ENCODE measurements at regions not wholly inside any gene's neighbourhood (a gene's known extent, or its start where the extent isn't known, plus 50 kb on each side); places are given as distances from the start of the nearest gene placed in this dataset.

DNA sequence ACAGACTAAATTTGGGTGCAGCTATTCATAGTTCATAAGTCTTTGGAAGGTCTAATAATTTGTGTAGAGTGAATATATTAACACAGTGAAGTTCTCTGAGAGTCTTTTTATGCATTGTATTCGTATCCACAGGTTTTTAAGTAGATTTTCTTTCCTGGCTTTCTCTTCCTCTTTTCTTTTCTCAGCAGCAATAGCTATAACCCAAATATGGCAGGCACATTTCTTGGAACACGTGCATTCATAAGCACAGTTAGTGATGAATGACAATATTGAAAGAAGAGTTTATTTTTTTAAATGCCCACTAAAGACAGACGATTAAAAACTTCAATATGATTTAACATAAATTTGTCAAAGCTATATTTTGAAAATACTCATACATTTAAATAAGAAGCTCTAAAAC, 220.5 kb upstream of the MBL2 start:
- DNase-seq (ENCODE audit: low spot score in 2 of 2) = no peak
- H3K4me3 ChIP-seq (ENCODE audit: low read depth, poor library complexity, severe bottlenecking) = no peak overlapping the region
- TF ChIP-seq, protein P1, sequence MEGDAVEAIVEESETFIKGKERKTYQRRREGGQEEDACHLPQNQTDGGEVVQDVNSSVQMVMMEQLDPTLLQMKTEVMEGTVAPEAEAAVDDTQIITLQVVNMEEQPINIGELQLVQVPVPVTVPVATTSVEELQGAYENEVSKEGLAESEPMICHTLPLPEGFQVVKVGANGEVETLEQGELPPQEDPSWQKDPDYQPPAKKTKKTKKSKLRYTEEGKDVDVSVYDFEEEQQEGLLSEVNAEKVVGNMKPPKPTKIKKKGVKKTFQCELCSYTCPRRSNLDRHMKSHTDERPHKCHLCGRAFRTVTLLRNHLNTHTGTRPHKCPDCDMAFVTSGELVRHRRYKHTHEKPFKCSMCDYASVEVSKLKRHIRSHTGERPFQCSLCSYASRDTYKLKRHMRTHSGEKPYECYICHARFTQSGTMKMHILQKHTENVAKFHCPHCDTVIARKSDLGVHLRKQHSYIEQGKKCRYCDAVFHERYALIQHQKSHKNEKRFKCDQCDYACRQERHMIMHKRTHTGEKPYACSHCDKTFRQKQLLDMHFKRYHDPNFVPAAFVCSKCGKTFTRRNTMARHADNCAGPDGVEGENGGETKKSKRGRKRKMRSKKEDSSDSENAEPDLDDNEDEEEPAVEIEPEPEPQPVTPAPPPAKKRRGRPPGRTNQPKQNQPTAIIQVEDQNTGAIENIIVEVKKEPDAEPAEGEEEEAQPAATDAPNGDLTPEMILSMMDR (IDR thresholded peaks at IDR 0.05) = no peak
- no peak for TF ChIP-seq POLR2A (IDR thresholded peaks at IDR 0.05)
- WGBS, 2 donors = 55 to 63% methylated on average over 3 of the region's 3 CpGs
- intact Hi-C loops (cut with DNase I; ENCODE audit: low total_unique reads) = no loop called here

DNA sequence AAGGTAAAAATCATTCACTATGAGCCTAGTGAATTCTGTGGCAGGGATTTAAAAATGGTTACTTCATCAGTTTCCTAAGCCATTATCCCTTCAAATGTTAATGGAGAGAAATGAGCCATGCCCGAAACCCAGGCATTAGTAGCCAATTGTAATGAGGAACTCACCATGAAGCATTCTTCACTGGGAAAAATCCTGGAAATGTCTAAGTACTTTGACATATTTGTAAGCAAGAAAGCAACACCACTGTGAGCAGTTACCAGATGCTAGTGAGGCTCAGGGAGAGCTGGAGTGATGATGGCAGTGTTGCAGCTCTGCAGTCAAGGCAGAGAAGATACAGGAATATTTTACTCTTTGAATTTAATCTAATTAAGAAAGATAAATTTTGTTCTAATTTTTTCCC, 220.0 kb upstream of the MBL2 start:
- TF ChIP-seq POLR2A (IDR thresholded peaks at IDR 0.05) = no peak
- TF ChIP-seq, protein P1 (IDR thresholded peaks at IDR 0.05) = no peak
- 67 to 91% methylated on average over 1 of the region's 1 CpG for WGBS, 2 donors
- no peak overlapping the region for H3K4me3 ChIP-seq (ENCODE audit: low read depth, poor library complexity, severe bottlenecking)
- DNase-seq (ENCODE audit: low spot score in 2 of 2) = no peak
- intact Hi-C loops (cut with DNase I; ENCODE audit: low total_unique reads) = no loop called here

DNA sequence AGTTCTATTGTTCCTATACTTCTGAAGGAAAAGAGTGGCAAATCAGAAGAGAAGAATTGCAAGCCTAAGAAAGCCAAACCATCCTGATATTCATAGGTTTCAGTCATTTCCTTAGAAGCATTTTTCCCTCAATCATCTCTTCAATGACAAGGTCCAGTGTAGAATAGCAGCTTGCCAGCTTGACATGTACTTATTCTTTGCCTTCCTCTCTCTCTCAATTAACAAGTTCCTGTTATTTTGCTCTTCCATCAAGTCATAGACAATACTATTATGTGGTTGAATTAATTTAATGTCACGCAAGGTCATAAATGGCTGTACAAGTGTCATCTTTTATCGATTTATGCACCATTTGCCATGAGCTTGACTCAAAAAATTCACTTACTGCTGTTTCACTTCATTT, 216.3 kb upstream of the MBL2 start:
- DNase-seq (ENCODE audit: low spot score in 2 of 2) = no peak
- 84 to 88% methylated on average over 2 of the region's 2 CpGs for WGBS, 2 donors
- H3K4me3 ChIP-seq (ENCODE audit: low read depth, poor library complexity, severe bottlenecking) = no peak overlapping the region
- TF ChIP-seq, protein P1 (IDR thresholded peaks at IDR 0.05) = no peak
- no peak for TF ChIP-seq POLR2A (IDR thresholded peaks at IDR 0.05)
- intact Hi-C loops (cut with DNase I; ENCODE audit: low total_unique reads) = no loop called here

DNA sequence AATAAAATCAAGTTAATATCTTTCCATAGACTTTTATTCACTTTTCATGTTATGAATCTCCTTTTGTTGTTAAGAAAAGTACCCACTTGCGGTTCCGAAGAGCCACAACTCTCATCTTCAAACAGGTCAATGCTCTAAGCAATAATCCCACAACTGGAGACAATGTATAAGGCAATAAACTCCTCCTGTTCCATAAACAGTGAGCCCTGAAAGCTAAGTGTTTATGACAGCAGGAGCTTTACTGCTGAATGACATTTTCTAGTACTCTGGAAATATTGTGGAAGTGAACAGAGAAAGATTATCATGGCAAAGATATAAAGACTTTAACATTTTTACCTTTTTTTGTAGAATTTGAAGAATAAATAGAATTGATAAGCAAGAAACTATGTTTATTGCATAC, 213.5 kb upstream of the MBL2 start:
- DNase-seq (ENCODE audit: low spot score in 2 of 2) = no peak
- TF ChIP-seq, protein P1 (IDR thresholded peaks at IDR 0.05) = no peak
- no peak overlapping the region for H3K4me3 ChIP-seq (ENCODE audit: low read depth, poor library complexity, severe bottlenecking)
- WGBS, 2 donors = 82 to 88% methylated on average over 2 of the region's 2 CpGs
- intact Hi-C loops (cut with DNase I; ENCODE audit: low total_unique reads) = no loop called here

DNA sequence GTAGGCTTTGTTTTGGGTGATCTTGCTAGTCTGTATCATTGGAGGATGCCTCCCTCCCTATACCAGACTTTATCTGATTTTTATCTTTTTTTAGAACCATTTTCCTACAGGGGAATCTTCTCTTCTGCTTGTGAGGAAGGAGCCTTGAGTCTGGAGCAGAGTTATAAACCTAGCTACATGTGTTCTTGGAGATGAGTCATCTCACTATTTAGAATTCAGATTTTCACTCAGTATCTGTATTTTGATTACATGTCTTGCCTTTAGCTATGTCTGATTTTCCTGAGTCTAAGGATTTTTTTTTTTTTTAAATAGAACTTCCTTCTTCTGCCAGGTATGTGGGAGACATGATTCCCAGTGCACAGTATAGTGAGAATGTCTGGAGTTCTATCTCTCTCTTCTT, 211.6 kb upstream of the MBL2 start:
- no peak overlapping the region for H3K4me3 ChIP-seq (ENCODE audit: low read depth, poor library complexity, severe bottlenecking)
- TF ChIP-seq POLR2A (IDR thresholded peaks at IDR 0.05) = no peak
- TF ChIP-seq, protein P1 (IDR thresholded peaks at IDR 0.05) = no peak
- intact Hi-C loops (cut with DNase I; ENCODE audit: low total_unique reads) = no loop called here
- no peak for DNase-seq (ENCODE audit: low spot score in 2 of 2)

DNA sequence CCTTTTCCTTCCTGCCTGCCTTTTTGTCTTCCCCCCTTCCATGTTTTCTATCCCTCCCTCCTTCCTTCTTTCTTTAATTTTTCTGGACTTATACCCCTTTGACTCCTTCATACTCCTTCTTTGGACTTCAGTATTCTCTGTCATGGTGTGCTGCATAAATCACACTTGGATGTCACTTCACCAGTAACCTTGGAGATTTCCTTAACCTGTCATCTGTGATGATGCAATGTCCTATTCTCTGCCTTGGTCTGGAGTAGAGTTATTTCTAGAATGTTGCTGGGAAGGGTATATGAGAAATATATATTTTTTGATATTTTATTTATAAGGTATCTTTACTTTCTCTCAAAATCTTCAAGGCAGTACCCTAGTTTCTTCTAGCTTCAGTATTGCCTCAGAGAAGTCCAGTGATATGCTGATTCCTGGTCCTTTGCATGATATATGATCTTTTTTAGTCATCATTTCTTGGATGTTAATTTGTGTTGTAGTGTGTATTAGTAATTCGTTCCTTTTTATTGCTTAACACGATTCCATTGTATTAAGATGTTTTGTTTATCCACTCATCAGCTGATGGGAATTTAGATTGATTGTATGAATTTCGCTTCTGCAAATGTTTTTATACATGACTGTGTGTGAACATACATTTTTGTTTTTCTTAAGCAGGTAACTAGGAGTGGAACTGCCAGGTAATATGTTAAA, 206.9 kb upstream of the MBL2 start:
- intact Hi-C loops (cut with DNase I; ENCODE audit: low total_unique reads) = no loop called here

More for the DNA sequence above, 206.9 kb upstream of the MBL2 start:
- H3K4me3 ChIP-seq (ENCODE audit: low read depth, poor library complexity, severe bottlenecking) = no peak overlapping the region
- no peak for TF ChIP-seq POLR2A (IDR thresholded peaks at IDR 0.05)
- TF ChIP-seq, protein P1 (IDR thresholded peaks at IDR 0.05) = no peak
- WGBS, 2 donors = 56 to 63% methylated on average over 3 of the region's 3 CpGs
- DNase-seq (ENCODE audit: low spot score in 2 of 2) = no peak
